Lower leg skin (tissue), 3 donors: ENCODE measurements at regions not wholly inside any gene's neighbourhood (a gene's known extent, or its start where the extent isn't known, plus 50 kb on each side); places are given as distances from the start of the nearest gene placed in this dataset.

Experiments used
- CTCF ChIP-seq, 3 donors: fragments of 450-650 bp; IDR thresholded peaks; one replicate each; pipeline ENCODE4 v1.5.1; 2016; ENCODE audit warnings: antibody characterized with exemption in 3 of 3, mild to moderate bottlenecking in 3 of 3, moderate library complexity in 2 of 3
- POLR2A ChIP-seq, 2 donors: fragments of 450-650 bp; IDR thresholded peaks; one replicate each; pipeline ENCODE4 v1.6.1; 2016 to 2017; ENCODE audit warnings: antibody characterized with exemption in 2 of 2, mild to moderate bottlenecking in 1 of 2, moderate library complexity in 1 of 2

- TF ChIP-seq CTCF (IDR thresholded peaks at IDR 0.05) (no peak), POLR2A (IDR thresholded peaks at IDR 0.05) (no peak)
Measured at GRCh38 chr22:27204280-27204679, 546.9 kb downstream of the MIAT start.
